Fibroblast of lung (primary cell): ENCODE measurements at regions not wholly inside any gene's neighbourhood (a gene's known extent, or its start where the extent isn't known, plus 50 kb on each side); places are given as distances from the start of the nearest gene placed in this dataset.
"Not testable (repeated sequence)": the region's sequence is repeated elsewhere in the genome, so short reads cannot be mapped to it uniquely, and the experiment has no call there.

Experiments used
- DNase-seq, 2 donors: peaks; one replicate each; pipeline versions ENCODE4 v3.0.0 to v3.0.0-alpha.2; 2010; ENCODE audit warnings: low read depth in 2 of 2
- H2AFZ ChIP-seq: 2 replicates; pipeline ENCODE4 v1.5.1; 2012; ENCODE audit warnings: low read length, control low read depth, inconsistent platforms
- H3K27ac ChIP-seq: 2 replicates; pipeline ENCODE4 v1.5.1; 2011; ENCODE audit warnings: low read length, control low read depth; ENCODE audit not compliant: insufficient read depth
- H3K27me3 ChIP-seq: 2 replicates; pipeline ENCODE4 v1.5.1; 2011; ENCODE audit warnings: mild to moderate bottlenecking, low read length; ENCODE audit not compliant: control insufficient read depth, insufficient read depth
- H3K36me3 ChIP-seq: 2 replicates; pipeline ENCODE4 v1.5.1; 2011; ENCODE audit warnings: low read length; ENCODE audit not compliant: control insufficient read depth, insufficient read depth
- H3K4me1 ChIP-seq: 2 replicates; pipeline ENCODE4 v1.5.1; 2011; ENCODE audit warnings: low read length; ENCODE audit not compliant: control insufficient read depth, insufficient read depth; ENCODE audit errors: extremely low read depth
- H3K4me2 ChIP-seq: 2 replicates; pipeline ENCODE4 v1.5.1; 2011; ENCODE audit warnings: low read length, control low read depth; ENCODE audit not compliant: insufficient read depth; ENCODE audit errors: extremely low read depth
- H3K4me3 ChIP-seq, 4 experiments: fragments of 200-600 bp in 1 of 4; sonication (generic) in 1 of 4; replicated peaks in 1 of 4; 2 replicates each; pipeline ENCODE4 v1.5.1; 2011 to 2016; ENCODE audit warnings: low read length in 4 of 4, low read depth in 3 of 4, mild to moderate bottlenecking in 3 of 4, control low read depth in 2 of 4, inconsistent platforms in 1 of 4, mixed read lengths in 1 of 4; ENCODE audit not compliant: insufficient read depth in 1 of 4; ENCODE audit errors: control extremely low read depth in 1 of 4
- H3K79me2 ChIP-seq: 2 replicates; pipeline ENCODE4 v1.5.1; 2012; ENCODE audit warnings: mild to moderate bottlenecking, low read length, inconsistent platforms; ENCODE audit not compliant: control insufficient read depth, insufficient read depth
- H3K9ac ChIP-seq: 2 replicates; pipeline ENCODE4 v1.5.1; 2011; ENCODE audit warnings: mild to moderate bottlenecking, low read length, control low read depth; ENCODE audit not compliant: insufficient read depth
- H3K9me3 ChIP-seq: 2 replicates; pipeline ENCODE4 v1.5.1; 2012; ENCODE audit warnings: low read depth, low read length; ENCODE audit not compliant: control insufficient read depth, insufficient read depth
- H4K20me1 ChIP-seq: 2 replicates; pipeline ENCODE4 v1.5.1; 2011; ENCODE audit warnings: low read length; ENCODE audit not compliant: control insufficient read depth, insufficient read depth; ENCODE audit errors: extremely low read depth
- CTCF ChIP-seq, 2 donors: IDR thresholded peaks in 1 of 2; conservative IDR thresholded peaks in 1 of 2; 1 replicate in 1 of 2; 2 replicates in 1 of 2; pipeline ENCODE4 v1.5.1; 2011 to 2012; ENCODE audit warnings: low read length in 2 of 2, control low read depth in 1 of 2, inconsistent platforms in 1 of 2, low read depth in 1 of 2, mild to moderate bottlenecking in 1 of 2
- EZH2 ChIP-seq: IDR thresholded peaks from 2 replicates; pipeline ENCODE4 v1.5.1; 2012; ENCODE audit warnings: low read length, control low read depth, mild to moderate bottlenecking; ENCODE audit errors: missing control alignments

- Histone ChIP-seq H3K4me2 (no peak overlapping the region), H3K4me3 (no peak overlapping the region), H4K20me1 (no peaks in the 10 kb centered on the region), H2AFZ (no peak overlapping the region), H3K27ac (no peak overlapping the region), H3K9ac (no peak overlapping the region), H3K36me3 (no peaks in the 10 kb centered on the region), H3K9me3 (no peaks in the 10 kb centered on the region), H3K4me1 (no peaks in the 10 kb centered on the region), H3K79me2 (no peaks in the 10 kb centered on the region), H3K27me3 (no peaks in the 10 kb centered on the region)
- no peak for DNase-seq
- no peak for TF ChIP-seq CTCF (conservative IDR thresholded peaks at IDR 0.05 in 1 of 2, IDR thresholded peaks at IDR 0.05 in 1 of 2; ENCODE audit: low read depth in 1 of 2, low read length in 2 of 2)
- TF ChIP-seq EZH2, result no peak
Measured at GRCh38 chr12:129987841-129988240, 84.0 kb upstream of the TMEM132D start.

GRCh38 chr12:129994634-129995033, 90.8 kb upstream of the TMEM132D start:
- H3K9me3 ChIP-seq, result no peaks in the 10 kb centered on the region
- DNase-seq, result no peak
- H4K20me1 ChIP-seq, result no peaks in the 10 kb centered on the region
- H3K4me2 ChIP-seq, result no peak overlapping the region
- H3K36me3 ChIP-seq, result no peaks in the 10 kb centered on the region
- no peaks in the 10 kb centered on the region for H3K27me3 ChIP-seq
- TF ChIP-seq CTCF (conservative IDR thresholded peaks at IDR 0.05 in 1 of 2, IDR thresholded peaks at IDR 0.05 in 1 of 2; ENCODE audit: low read depth in 1 of 2, low read length in 2 of 2) (no peak), EZH2 (no peak)
- no peak overlapping the region for H2AFZ ChIP-seq
- no peaks in the 10 kb centered on the region for H3K4me1 ChIP-seq
- H3K27ac ChIP-seq, result no peak overlapping the region
- no peak overlapping the region for H3K4me3 ChIP-seq
- H3K9ac ChIP-seq, result no peak overlapping the region
- H3K79me2 ChIP-seq, result no peaks in the 10 kb centered on the region

- no peaks in the 10 kb centered on the region for H3K79me2 ChIP-seq
- no peaks in the 10 kb centered on the region for H3K27me3 ChIP-seq
- no peak for TF ChIP-seq EZH2
- no peak for TF ChIP-seq CTCF (conservative IDR thresholded peaks at IDR 0.05 in 1 of 2, IDR thresholded peaks at IDR 0.05 in 1 of 2; ENCODE audit: low read depth in 1 of 2, low read length in 2 of 2)
- no peaks in the 10 kb centered on the region for H3K4me1 ChIP-seq
- H3K4me3 ChIP-seq, result no peak overlapping the region
- no peak overlapping the region for H3K4me2 ChIP-seq
- no peaks in the 10 kb centered on the region for H3K36me3 ChIP-seq
- no peaks in the 10 kb centered on the region for H3K9me3 ChIP-seq
- H3K27ac ChIP-seq, result no peak overlapping the region
- no peak for DNase-seq
- no peak overlapping the region for H2AFZ ChIP-seq
- no peaks in the 10 kb centered on the region for H4K20me1 ChIP-seq
- H3K9ac ChIP-seq, result no peak overlapping the region
Measured at GRCh38 chr12:129997239-129997638, 93.4 kb upstream of the TMEM132D start.

- H3K27me3 ChIP-seq, H2AFZ ChIP-seq, H3K27ac ChIP-seq, DNase-seq, H3K36me3 ChIP-seq, H3K9ac ChIP-seq, H3K4me1 ChIP-seq, H3K4me2 ChIP-seq, H3K4me3 ChIP-seq, H4K20me1 ChIP-seq, H3K79me2 ChIP-seq, H3K9me3 ChIP-seq: not testable (repeated sequence)
Measured at GRCh38 chr12:130004310-130004877, 100.6 kb upstream of the TMEM132D start.
